C4-2B (cell line): ENCODE measurements at regions not wholly inside any gene's neighbourhood (a gene's known extent, or its start where the extent isn't known, plus 50 kb on each side); places are given as distances from the start of the nearest gene placed in this dataset.

Experiments
- H3K27ac ChIP-seq: fragments of 450-650 bp; 2 replicates; pipeline ENCODE4 v1.5.1; 2017
- CTCF ChIP-seq: fragments of 450-650 bp; conservative IDR thresholded peaks from 2 replicates; pipeline ENCODE4 v1.5.1; 2017; ENCODE audit warnings: mild to moderate bottlenecking
- ZFX ChIP-seq: fragments of 450-650 bp; IDR thresholded peaks from 2 replicates; pipeline ENCODE4 v1.6.1; 2017

- TF ChIP-seq ZFX = no peak
- peak; percentile 14 for TF ChIP-seq CTCF
- H3K27ac ChIP-seq = no peak overlapping the region
These were observed 85.7 kb downstream of the SUCLG1 start for GRCh38 chr2:84373391-84373790.

GRCh38 chr2:84362541-84362940, 96.5 kb downstream of the SUCLG1 start:
- TF ChIP-seq ZFX = no peak
- TF ChIP-seq CTCF = no peak
- no peak overlapping the region for H3K27ac ChIP-seq

- TF ChIP-seq ZFX = no peak
- no peak for TF ChIP-seq CTCF
- H3K27ac ChIP-seq = no peak overlapping the region
These were observed 121.0 kb downstream of the SUCLG1 start for GRCh38 chr2:84338069-84338468.

- no peak overlapping the region for H3K27ac ChIP-seq
- TF ChIP-seq ZFX (no peak), CTCF (no peak)
These were observed 131.3 kb downstream of the SUCLG1 start for GRCh38 chr2:84327645-84328249.

- TF ChIP-seq ZFX = no peak
- TF ChIP-seq CTCF = no peak
- H3K27ac ChIP-seq = no peak overlapping the region
These were observed 132.1 kb downstream of the SUCLG1 start for GRCh38 chr2:84326831-84327432.

- TF ChIP-seq ZFX (no peak), CTCF (no peak)
- H3K27ac ChIP-seq = no peak overlapping the region
These were observed 135.2 kb downstream of the SUCLG1 start for GRCh38 chr2:84323890-84324289.

- H3K27ac ChIP-seq = no peak overlapping the region
- TF ChIP-seq CTCF (no peak), ZFX (no peak)
These were observed 138.1 kb downstream of the SUCLG1 start for GRCh38 chr2:84320940-84321339.
